Testis (tissue), 2 donors: ENCODE measurements at regions not wholly inside any gene's neighbourhood (a gene's known extent, or its start where the extent isn't known, plus 50 kb on each side); places are given as distances from the start of the nearest gene placed in this dataset.
"Not testable (repeated sequence)": the region's sequence is repeated elsewhere in the genome, so short reads cannot be mapped to it uniquely, and the experiment has no call there.

Experiments
- CTCF ChIP-seq, 3 experiments: fragments of 450-650 bp in 2 of 3; fragments of 200-600 bp in 1 of 3; sonication (generic) in 1 of 3; IDR thresholded peaks; one replicate each; pipeline ENCODE4 v1.5.1; 2016 to 2019; ENCODE audit warnings: antibody characterized with exemption in 3 of 3, mild to moderate bottlenecking in 2 of 3, moderate library complexity in 1 of 3
- POLR2A ChIP-seq: fragments of 450-650 bp; IDR thresholded peaks from one replicate; pipeline ENCODE4 v1.6.1; 2017; ENCODE audit warnings: antibody characterized with exemption, mild to moderate bottlenecking, moderate library complexity

DNA sequence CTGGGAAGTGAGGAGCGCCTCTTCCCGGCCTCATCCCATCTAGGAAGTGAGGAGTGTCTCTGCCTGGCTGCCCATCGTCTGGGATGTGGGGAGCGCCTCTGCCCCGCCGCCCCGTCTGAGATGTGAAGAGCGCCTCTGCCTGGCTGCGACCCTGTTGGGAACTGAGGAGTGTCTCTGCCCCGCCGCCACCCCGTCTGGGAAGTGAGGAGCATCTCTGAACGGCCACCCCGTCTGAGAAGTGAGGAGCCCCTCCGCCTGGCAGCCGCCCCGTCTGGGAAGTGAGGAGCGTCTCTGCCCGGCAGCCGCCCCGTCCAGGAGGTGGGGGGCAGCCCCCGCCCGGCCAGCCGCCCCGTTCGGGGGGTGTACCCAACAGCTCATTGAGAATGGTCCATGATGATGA lies 1341.2 kb downstream of the KHDRBS2 start:
- TF ChIP-seq CTCF (IDR thresholded peaks at IDR 0.05); POLR2A: not testable (repeated sequence)
